Muscle layer of duodenum (tissue), 2 donors: ENCODE measurements at regions not wholly inside any gene's neighbourhood (a gene's known extent, or its start where the extent isn't known, plus 50 kb on each side); places are given as distances from the start of the nearest gene placed in this dataset.
"Not testable (repeated sequence)": the region's sequence is repeated elsewhere in the genome, so short reads cannot be mapped to it uniquely, and the experiment has no call there.

Source experiments
- H3K27ac ChIP-seq: one replicate; pipeline ENCODE4 v1.7.0; 2013; ENCODE audit warnings: mild to moderate bottlenecking, low read length
- H3K27me3 ChIP-seq: one replicate; pipeline ENCODE4 v1.7.0; 2013; ENCODE audit warnings: low read depth, mild to moderate bottlenecking, control low read depth, low read length
- H3K36me3 ChIP-seq, 2 donors: one replicate each; pipeline ENCODE4 v1.7.0; 2013; ENCODE audit warnings: low read length in 2 of 2, control low read depth in 1 of 2, mild to moderate bottlenecking in 1 of 2; ENCODE audit not compliant: insufficient read depth in 2 of 2, control insufficient read depth in 1 of 2
- H3K4me1 ChIP-seq, 2 donors: one replicate each; pipeline ENCODE4 v1.7.0; 2013; ENCODE audit warnings: low read length in 2 of 2, mild to moderate bottlenecking in 2 of 2, control low read depth in 1 of 2, moderate library complexity in 1 of 2; ENCODE audit not compliant: insufficient read depth in 2 of 2, control insufficient read depth in 1 of 2
- H3K4me3 ChIP-seq, 2 donors: one replicate each; pipeline ENCODE4 v1.7.0; 2013; ENCODE audit warnings: low read length in 2 of 2, low read depth in 1 of 2, mild to moderate bottlenecking in 1 of 2
- H3K9me3 ChIP-seq, 2 donors: one replicate each; pipeline ENCODE4 v1.7.0; 2013; ENCODE audit warnings: low read length in 2 of 2, control low read depth in 1 of 2, mild to moderate bottlenecking in 1 of 2; ENCODE audit not compliant: control insufficient read depth in 1 of 2
- donor health status: healthy.

DNA sequence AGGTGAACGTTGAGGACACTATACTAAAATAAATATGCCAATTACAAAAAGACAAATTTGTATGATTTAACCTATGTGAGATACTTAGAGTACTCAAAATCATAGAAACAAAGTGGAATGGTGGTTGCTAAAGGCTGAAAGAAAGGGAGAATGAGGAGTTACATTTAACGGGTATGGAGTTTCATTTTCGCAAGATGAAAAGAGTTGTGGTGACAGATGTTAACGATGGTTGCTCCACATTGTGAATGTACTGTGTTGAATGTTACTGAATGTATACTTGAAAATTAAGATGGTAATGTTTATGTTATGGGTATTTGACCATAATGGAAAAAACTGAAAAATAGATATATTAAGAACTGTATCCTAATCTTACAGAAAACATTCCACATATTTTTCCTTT is 51.3 kb upstream of the MOCS2 start:
- no peak overlapping the region for H3K27ac ChIP-seq
- no peaks in the 10 kb centered on the region for H3K9me3 ChIP-seq
- no peaks in the 10 kb centered on the region for H3K27me3 ChIP-seq
- no peak overlapping the region for H3K4me3 ChIP-seq
- H3K36me3 ChIP-seq = no peaks in the 10 kb centered on the region
- H3K4me1 ChIP-seq = peaks cover 0 to 4% of the 10 kb centered on the region in 2 donors

DNA sequence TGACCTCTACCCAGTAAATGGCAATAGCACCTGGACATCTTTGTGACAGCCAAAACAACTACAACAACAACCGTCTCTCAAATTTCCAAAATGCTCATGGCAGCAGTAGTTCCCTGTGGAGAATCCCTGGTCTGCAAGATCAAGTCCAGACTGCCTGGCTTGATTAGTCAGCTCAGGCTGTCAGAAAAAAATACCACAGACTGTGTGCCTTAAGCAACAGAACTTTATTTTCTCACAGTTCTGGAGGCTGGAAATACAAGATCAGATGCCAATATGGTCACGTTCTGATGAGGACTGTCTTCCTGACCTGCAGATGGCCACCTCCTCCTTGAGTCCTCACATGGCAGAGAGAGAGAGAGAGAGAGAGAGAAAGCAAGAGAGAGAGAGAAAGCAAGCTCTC is 52.3 kb upstream of the MOCS2 start:
- Histone ChIP-seq H3K36me3 (no peaks in the 10 kb centered on the region), H3K4me3 (no peak overlapping the region), H3K27ac (no peak overlapping the region), H3K27me3 (no peaks in the 10 kb centered on the region), H3K4me1 (peaks cover 0 to 11% of the 10 kb centered on the region in 2 donors), H3K9me3 (no peaks in the 10 kb centered on the region)

DNA sequence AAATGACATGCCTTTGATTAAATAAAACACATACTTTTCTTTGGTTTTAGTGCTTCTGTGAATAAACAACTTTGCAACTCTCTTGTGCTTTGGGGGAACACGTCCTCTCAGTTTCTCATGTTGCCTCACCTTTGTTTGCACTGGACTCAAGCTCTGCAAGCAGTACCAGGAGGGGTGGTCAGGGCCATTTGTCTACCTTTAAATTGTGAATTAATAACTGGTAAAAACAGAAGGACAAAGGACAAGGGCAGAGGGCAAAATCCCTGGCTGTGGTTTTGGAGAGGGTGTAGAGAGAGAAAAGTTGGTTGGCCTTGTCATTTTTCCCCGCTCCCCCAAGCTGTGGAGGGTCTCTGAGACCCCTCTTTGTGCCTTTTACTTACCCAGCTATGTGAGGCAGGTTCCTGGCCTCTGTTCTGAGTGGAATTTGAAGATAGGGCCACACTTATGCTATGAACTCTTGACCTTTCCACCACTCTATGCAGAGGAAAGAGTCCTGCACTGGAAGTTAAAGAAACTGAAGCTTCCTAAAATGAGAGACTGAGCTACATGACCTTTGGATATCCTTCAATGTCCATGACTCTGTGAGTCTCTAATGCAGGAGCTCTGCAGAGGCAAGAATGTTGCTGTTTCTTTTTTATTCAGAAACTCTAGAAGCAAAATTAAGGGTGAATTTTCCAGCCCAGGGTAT is 55.1 kb upstream of the MOCS2 start:
- H3K27ac ChIP-seq = no peak overlapping the region
- H3K4me3 ChIP-seq = no peak overlapping the region
- H3K4me1 ChIP-seq = peaks cover 0 to 30% of the 10 kb centered on the region in 2 donors
- H3K9me3 ChIP-seq = no peaks in the 10 kb centered on the region
- H3K36me3 ChIP-seq = no peaks in the 10 kb centered on the region
- H3K27me3 ChIP-seq = no peaks in the 10 kb centered on the region

DNA sequence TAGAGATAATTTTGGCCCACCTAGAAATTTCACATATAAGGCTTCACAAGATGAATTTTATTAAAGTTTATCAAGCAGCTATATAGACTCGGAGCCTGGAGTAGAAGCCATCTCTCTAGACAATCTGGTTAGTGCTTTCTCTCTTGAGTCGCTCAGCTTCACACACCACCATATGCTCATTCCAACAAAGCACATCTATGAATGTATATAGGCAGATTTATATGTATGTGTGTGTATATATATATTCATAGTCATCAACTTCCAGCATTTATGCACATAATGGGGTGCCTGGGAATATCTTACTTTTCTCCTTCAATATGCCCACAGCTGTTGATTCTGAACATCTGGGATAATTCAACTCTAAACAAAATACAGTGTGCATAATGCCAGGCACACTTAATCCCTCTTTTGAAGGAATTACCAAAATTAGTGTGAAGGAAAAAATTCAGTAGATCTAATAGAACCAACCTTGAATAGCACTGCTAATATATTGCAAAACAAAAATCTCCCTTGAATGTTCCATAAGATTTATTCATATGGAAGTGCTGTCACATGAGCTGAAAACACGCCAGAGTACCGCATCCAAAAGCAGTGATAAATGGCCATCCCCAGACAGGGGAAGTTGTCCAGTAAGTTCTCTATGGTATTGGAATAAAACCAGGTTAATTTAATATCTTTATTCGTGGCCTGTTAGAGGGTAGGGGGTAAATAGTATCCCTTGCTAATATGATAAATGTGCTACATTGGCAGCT is 56.0 kb upstream of the MOCS2 start:
- H3K36me3 ChIP-seq = no peaks in the 10 kb centered on the region
- no peaks in the 10 kb centered on the region for H3K9me3 ChIP-seq
- H3K27ac ChIP-seq = no peak overlapping the region
- H3K4me1 ChIP-seq = peaks cover 0 to 30% of the 10 kb centered on the region in 2 donors
- H3K27me3 ChIP-seq = no peaks in the 10 kb centered on the region
- no peak overlapping the region for H3K4me3 ChIP-seq

DNA sequence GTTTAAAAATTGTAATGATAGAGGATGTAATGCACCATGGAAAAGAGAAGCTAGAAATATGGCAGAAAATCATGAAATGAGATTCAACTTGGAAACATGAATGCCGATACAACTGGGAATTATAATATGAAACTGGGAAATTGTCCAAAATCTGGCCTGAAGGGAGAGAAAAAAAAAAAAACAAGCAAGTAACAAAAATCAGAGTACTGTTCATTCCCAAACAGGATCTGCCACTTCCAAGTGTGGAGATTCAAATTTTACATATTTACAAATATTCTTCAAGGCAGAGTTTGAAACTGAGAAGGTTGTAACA is 56.6 kb upstream of the MOCS2 start:
- no peaks in the 10 kb centered on the region for H3K36me3 ChIP-seq
- peaks cover 0 to 30% of the 10 kb centered on the region in 2 donors for H3K4me1 ChIP-seq
- no peak overlapping the region for H3K4me3 ChIP-seq
- no peaks in the 10 kb centered on the region for H3K9me3 ChIP-seq
- H3K27ac ChIP-seq = no peak overlapping the region
- H3K27me3 ChIP-seq = no peaks in the 10 kb centered on the region

DNA sequence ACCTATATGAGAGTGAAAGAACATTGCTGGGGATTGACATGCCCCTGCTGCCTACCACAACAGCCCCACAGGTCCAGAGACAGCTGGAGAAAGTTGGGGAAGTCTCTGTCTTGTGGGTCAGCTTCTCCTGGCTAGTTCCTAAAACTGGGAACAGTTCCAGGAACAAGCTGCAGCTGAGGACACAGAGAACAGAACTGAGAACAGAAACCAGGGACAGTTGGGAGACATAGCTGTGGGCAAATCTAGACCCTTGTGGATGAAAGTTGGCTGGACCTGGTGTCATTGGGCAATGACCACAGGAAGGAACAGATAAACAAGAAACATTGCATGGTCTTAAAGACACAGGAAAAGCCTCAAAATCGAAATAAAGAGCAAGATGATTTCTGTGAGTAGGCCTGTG is 58.3 kb upstream of the MOCS2 start:
- Histone ChIP-seq H3K4me1 (peaks cover 0 to 30% of the 10 kb centered on the region in 2 donors), H3K27me3 (no peaks in the 10 kb centered on the region), H3K27ac (no peak overlapping the region), H3K4me3 (no peak overlapping the region), H3K36me3 (no peaks in the 10 kb centered on the region), H3K9me3 (no peaks in the 10 kb centered on the region)

DNA sequence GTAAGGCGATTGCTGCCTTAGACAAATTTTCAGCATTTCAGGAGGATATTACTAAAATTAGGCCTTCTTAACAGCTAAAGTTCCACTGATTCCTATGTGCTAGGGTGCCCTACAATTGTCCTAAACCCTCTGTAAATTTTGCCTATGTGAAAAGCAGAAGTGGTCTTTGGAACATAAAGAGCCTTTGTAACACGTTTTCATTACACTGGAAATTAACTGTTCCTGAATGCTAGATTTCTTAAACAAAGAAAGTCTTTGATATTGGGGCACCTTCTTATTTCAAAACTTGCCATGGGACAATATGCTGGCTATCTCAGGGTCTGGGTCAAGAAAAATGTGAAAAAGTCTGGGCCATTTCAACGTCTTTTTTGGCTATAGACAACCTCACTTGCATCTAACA is 60.4 kb upstream of the MOCS2 start:
- no peak overlapping the region for H3K4me3 ChIP-seq
- no peaks in the 10 kb centered on the region for H3K27me3 ChIP-seq
- no peaks in the 10 kb centered on the region for H3K9me3 ChIP-seq
- H3K4me1 ChIP-seq = peaks cover 0 to 30% of the 10 kb centered on the region in 2 donors
- no peak overlapping the region for H3K27ac ChIP-seq
- H3K36me3 ChIP-seq = no peaks in the 10 kb centered on the region

DNA sequence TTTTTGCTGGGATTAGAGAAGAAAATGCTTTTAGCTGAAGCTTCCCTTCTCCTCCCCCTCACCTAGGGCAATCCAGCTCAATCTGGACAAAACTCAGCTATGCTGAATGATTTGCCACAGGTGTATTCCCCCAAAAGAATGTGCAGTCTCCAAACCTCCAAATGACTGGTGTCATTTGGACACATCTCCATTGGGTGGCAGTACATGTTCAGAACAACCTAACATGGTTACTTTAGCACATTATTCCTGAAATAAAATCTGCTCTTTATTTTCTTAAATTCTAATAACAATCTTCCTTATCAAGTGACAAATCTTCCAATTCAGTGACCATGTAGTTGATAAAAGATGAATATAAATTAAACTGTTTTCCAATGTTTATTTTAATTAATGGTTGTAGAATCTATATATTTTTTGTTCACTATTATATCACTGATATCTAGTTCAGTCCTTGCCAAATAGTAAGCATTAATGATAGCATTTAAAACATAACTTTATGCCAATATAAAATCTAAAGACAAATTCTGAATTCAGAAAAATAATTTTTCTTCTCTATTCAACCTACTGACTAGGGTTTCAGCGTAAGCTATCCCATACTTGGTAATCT is 61.3 kb upstream of the MOCS2 start:
- Histone ChIP-seq H3K27me3 (no peaks in the 10 kb centered on the region), H3K9me3 (no peaks in the 10 kb centered on the region), H3K4me3 (no peak overlapping the region), H3K4me1 (peaks cover 0 to 27% of the 10 kb centered on the region in 2 donors), H3K36me3 (no peaks in the 10 kb centered on the region), H3K27ac (no peak overlapping the region)

DNA sequence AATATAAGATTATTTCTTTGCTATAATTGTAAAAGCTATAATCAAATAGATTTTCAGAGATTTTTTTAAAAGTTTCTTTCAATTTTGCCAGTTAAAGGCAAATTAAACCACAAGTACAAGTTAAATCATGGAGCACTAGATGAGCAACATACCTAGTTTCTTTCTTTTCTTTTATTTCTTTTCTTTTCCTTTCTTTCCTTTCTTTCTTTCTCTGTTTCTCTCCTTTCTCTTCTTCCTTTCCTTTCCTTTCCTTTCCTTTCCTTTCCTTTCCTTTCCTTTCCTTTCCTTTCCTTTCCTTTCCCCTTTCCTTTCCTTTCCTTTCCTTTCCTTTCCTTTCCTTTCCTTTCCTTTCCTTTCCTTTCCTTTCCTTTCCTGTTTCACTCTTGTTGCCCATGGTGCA is 62.5 kb upstream of the MOCS2 start:
- not testable (repeated sequence) for H3K9me3 ChIP-seq, H3K36me3 ChIP-seq, H3K4me3 ChIP-seq, H3K27me3 ChIP-seq, H3K27ac ChIP-seq
- H3K4me1 ChIP-seq = peaks cover 0 to 18% of the 10 kb centered on the region in 2 donors

DNA sequence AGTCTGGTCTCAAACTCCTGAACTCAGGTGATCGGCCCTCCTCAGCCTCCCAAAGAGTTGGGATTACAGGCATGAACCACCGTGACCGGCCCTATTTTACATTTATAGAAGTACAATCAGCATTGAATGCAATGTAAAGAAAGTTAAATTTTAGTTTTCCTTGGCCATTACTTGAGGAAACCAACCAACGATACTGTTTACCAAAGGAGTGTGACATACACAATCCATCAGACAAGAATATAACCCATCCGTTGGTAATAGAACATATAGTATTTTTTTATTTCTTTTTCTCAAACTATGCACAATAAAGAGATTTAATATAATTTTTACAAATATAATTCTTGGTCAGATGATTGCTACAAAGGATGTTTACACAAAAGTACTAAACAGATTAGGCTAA is 63.1 kb upstream of the MOCS2 start:
- H3K4me1 ChIP-seq = peaks cover 0 to 12% of the 10 kb centered on the region in 2 donors
- no peaks in the 10 kb centered on the region for H3K9me3 ChIP-seq
- H3K36me3 ChIP-seq = no peaks in the 10 kb centered on the region
- no peak overlapping the region for H3K4me3 ChIP-seq
- H3K27ac ChIP-seq = no peak overlapping the region
- no peaks in the 10 kb centered on the region for H3K27me3 ChIP-seq

DNA sequence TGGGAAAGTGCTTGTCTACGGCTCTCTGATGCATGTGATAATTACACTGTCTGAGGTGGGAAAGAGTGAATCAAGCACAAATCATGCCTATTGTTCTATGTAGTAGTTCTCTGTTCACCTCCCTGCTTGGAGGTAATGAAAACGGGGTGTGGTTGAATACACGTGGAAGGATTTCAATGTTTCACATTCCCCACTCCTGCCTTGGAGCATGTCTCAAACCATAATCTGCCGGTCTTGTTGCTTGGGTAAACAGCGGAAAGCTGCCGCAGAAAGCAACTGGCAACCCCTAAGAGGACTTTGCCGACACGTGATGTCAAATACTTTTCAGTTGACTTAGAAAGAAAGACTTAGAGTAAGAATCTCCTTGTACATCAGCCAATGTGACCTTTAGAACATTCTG is 63.5 kb upstream of the MOCS2 start:
- Histone ChIP-seq H3K4me3 (no peak overlapping the region), H3K27me3 (no peaks in the 10 kb centered on the region), H3K36me3 (no peaks in the 10 kb centered on the region), H3K9me3 (no peaks in the 10 kb centered on the region), H3K4me1 (peaks cover 0 to 7% of the 10 kb centered on the region in 2 donors), H3K27ac (no peak overlapping the region)
